ENCODE measurements at regions not wholly inside any gene's neighbourhood (a gene's known extent, or its start where the extent isn't known, plus 50 kb on each side); places are given as distances from the start of the nearest gene placed in this dataset.

- Mint-ChIP-seq H3K4me3 (no peak overlapping the region), H3K27me3 (no peaks in the 10 kb centered on the region), H3K4me1 (no peaks in the 10 kb centered on the region), H3K9me3 (peaks cover 23% of the 10 kb centered on the region), H3K36me3 (no peaks in the 10 kb centered on the region), H3K27ac (no peak overlapping the region)
These were observed 226.2 kb downstream of the KIF4B start for GRCh38 chr5:155239803-155240202.

- H3K4me1 Mint-ChIP-seq = no peaks in the 10 kb centered on the region
- H3K27ac Mint-ChIP-seq = no peak overlapping the region
- H3K36me3 Mint-ChIP-seq = no peaks in the 10 kb centered on the region
- H3K27me3 Mint-ChIP-seq = peaks cover 7% of the 10 kb centered on the region
- no peaks in the 10 kb centered on the region for H3K9me3 Mint-ChIP-seq
- no peak overlapping the region for H3K4me3 Mint-ChIP-seq
These were observed 237.0 kb downstream of the KIF4B start for GRCh38 chr5:155250596-155250995.

GRCh38 chr5:155252025-155252424 lies 238.5 kb downstream of the KIF4B start:
- Mint-ChIP-seq H3K4me3 (no peak overlapping the region), H3K27ac (no peak overlapping the region), H3K9me3 (no peaks in the 10 kb centered on the region), H3K27me3 (peaks cover 3% of the 10 kb centered on the region), H3K4me1 (no peaks in the 10 kb centered on the region), H3K36me3 (no peaks in the 10 kb centered on the region)

- Mint-ChIP-seq H3K36me3 (no peaks in the 10 kb centered on the region), H3K4me1 (no peaks in the 10 kb centered on the region), H3K9me3 (no peaks in the 10 kb centered on the region), H3K27me3 (peaks cover 3% of the 10 kb centered on the region), H3K27ac (no peak overlapping the region), H3K4me3 (no peak overlapping the region)
These were observed 239.2 kb downstream of the KIF4B start for GRCh38 chr5:155252717-155253116.

GRCh38 chr5:155254399-155254798 lies 240.8 kb downstream of the KIF4B start:
- Mint-ChIP-seq H3K27me3 (no peaks in the 10 kb centered on the region), H3K4me1 (no peaks in the 10 kb centered on the region), H3K36me3 (no peaks in the 10 kb centered on the region), H3K4me3 (no peak overlapping the region), H3K9me3 (no peaks in the 10 kb centered on the region), H3K27ac (no peak overlapping the region)

- Mint-ChIP-seq H3K9me3 (no peaks in the 10 kb centered on the region), H3K4me3 (no peak overlapping the region), H3K4me1 (no peaks in the 10 kb centered on the region), H3K36me3 (no peaks in the 10 kb centered on the region), H3K27me3 (peaks cover 1% of the 10 kb centered on the region), H3K27ac (no peak overlapping the region)
These were observed 244.6 kb downstream of the KIF4B start for GRCh38 chr5:155258161-155258560.

GRCh38 chr5:155259648-155260047 lies 246.1 kb downstream of the KIF4B start:
- Mint-ChIP-seq H3K27ac (no peak overlapping the region), H3K4me1 (no peaks in the 10 kb centered on the region), H3K9me3 (no peaks in the 10 kb centered on the region), H3K27me3 (peaks cover 1% of the 10 kb centered on the region), H3K36me3 (no peaks in the 10 kb centered on the region), H3K4me3 (no peak overlapping the region)

GRCh38 chr5:155260798-155261197 lies 247.2 kb downstream of the KIF4B start:
- Mint-ChIP-seq H3K36me3 (no peaks in the 10 kb centered on the region), H3K27ac (no peak overlapping the region), H3K4me1 (no peaks in the 10 kb centered on the region), H3K9me3 (no peaks in the 10 kb centered on the region), H3K4me3 (no peak overlapping the region), H3K27me3 (peaks cover 1% of the 10 kb centered on the region)

GRCh38 chr5:155263381-155263780 lies 249.8 kb downstream of the KIF4B start:
- Mint-ChIP-seq H3K36me3 (no peaks in the 10 kb centered on the region), H3K4me1 (no peaks in the 10 kb centered on the region), H3K4me3 (no peak overlapping the region), H3K27ac (no peak overlapping the region), H3K9me3 (no peaks in the 10 kb centered on the region), H3K27me3 (peaks cover 3% of the 10 kb centered on the region)

GRCh38 chr5:155264809-155265208 lies 251.3 kb downstream of the KIF4B start:
- H3K9me3 Mint-ChIP-seq = peaks cover 5% of the 10 kb centered on the region
- no peak overlapping the region for H3K4me3 Mint-ChIP-seq
- peaks cover 6% of the 10 kb centered on the region for H3K27me3 Mint-ChIP-seq
- H3K27ac Mint-ChIP-seq = no peak overlapping the region
- no peaks in the 10 kb centered on the region for H3K4me1 Mint-ChIP-seq
- H3K36me3 Mint-ChIP-seq = no peaks in the 10 kb centered on the region

GRCh38 chr5:155268770-155269425 lies 255.3 kb downstream of the KIF4B start:
- peaks cover 5% of the 10 kb centered on the region for H3K9me3 Mint-ChIP-seq
- peaks cover 7% of the 10 kb centered on the region for H3K27me3 Mint-ChIP-seq
- H3K27ac Mint-ChIP-seq = no peak overlapping the region
- H3K36me3 Mint-ChIP-seq = no peaks in the 10 kb centered on the region
- no peaks in the 10 kb centered on the region for H3K4me1 Mint-ChIP-seq
- H3K4me3 Mint-ChIP-seq = no peak overlapping the region

- no peaks in the 10 kb centered on the region for H3K36me3 Mint-ChIP-seq
- peaks cover 7% of the 10 kb centered on the region for H3K27me3 Mint-ChIP-seq
- peaks cover 5% of the 10 kb centered on the region for H3K9me3 Mint-ChIP-seq
- H3K27ac Mint-ChIP-seq = no peak overlapping the region
- H3K4me3 Mint-ChIP-seq = no peak overlapping the region
- H3K4me1 Mint-ChIP-seq = no peaks in the 10 kb centered on the region
These were observed 257.2 kb downstream of the KIF4B start for GRCh38 chr5:155270725-155271124.

- Mint-ChIP-seq H3K4me1 (no peaks in the 10 kb centered on the region), H3K4me3 (no peak overlapping the region), H3K9me3 (no peaks in the 10 kb centered on the region), H3K27ac (no peak overlapping the region), H3K36me3 (no peaks in the 10 kb centered on the region), H3K27me3 (peaks cover 2% of the 10 kb centered on the region)
These were observed 260.9 kb downstream of the KIF4B start for GRCh38 chr5:155274484-155274883.

- Mint-ChIP-seq H3K36me3 (no peaks in the 10 kb centered on the region), H3K27ac (no peak overlapping the region), H3K4me1 (no peaks in the 10 kb centered on the region), H3K4me3 (no peak overlapping the region), H3K27me3 (peaks cover under 1% of the 10 kb centered on the region), H3K9me3 (no peaks in the 10 kb centered on the region)
These were observed 261.7 kb downstream of the KIF4B start for GRCh38 chr5:155275222-155275621.

GRCh38 chr5:155276231-155276630 lies 262.7 kb downstream of the KIF4B start:
- Mint-ChIP-seq H3K36me3 (no peaks in the 10 kb centered on the region), H3K4me1 (no peaks in the 10 kb centered on the region), H3K27ac (no peak overlapping the region), H3K9me3 (no peaks in the 10 kb centered on the region), H3K4me3 (no peak overlapping the region), H3K27me3 (peaks cover 2% of the 10 kb centered on the region)

- Mint-ChIP-seq H3K4me3 (no peak overlapping the region), H3K9me3 (no peaks in the 10 kb centered on the region), H3K27ac (no peak overlapping the region), H3K36me3 (no peaks in the 10 kb centered on the region), H3K4me1 (no peaks in the 10 kb centered on the region), H3K27me3 (peaks cover 9% of the 10 kb centered on the region)
These were observed 265.0 kb downstream of the KIF4B start for GRCh38 chr5:155278532-155278931.

- Mint-ChIP-seq H3K4me3 (no peak overlapping the region), H3K36me3 (no peaks in the 10 kb centered on the region), H3K27ac (no peak overlapping the region), H3K4me1 (no peaks in the 10 kb centered on the region), H3K9me3 (no peaks in the 10 kb centered on the region), H3K27me3 (peaks cover 16% of the 10 kb centered on the region)
These were observed 269.1 kb downstream of the KIF4B start for GRCh38 chr5:155282503-155283107.

Data from activated naive CD4-positive, alpha-beta T cell treated with anti-CD3 and anti-CD28 coated beads, Interleukin-2, amount 50 U/mL, for 24 hours (primary cell).